DMS 273 treated with DMSO at 0.1 percent for 48 hours (cell line): ENCODE measurements at regions not wholly inside any gene's neighbourhood (a gene's known extent, or its start where the extent isn't known, plus 50 kb on each side); places are given as distances from the start of the nearest gene placed in this dataset.
"Not testable (repeated sequence)": the region's sequence is repeated elsewhere in the genome, so short reads cannot be mapped to it uniquely, and the experiment has no call there.

ENCODE experiments used
- DNase-seq: peaks from one replicate; lab custom pipeline; 2025; lab: John Stamatoyannopoulos, UW

DNA sequence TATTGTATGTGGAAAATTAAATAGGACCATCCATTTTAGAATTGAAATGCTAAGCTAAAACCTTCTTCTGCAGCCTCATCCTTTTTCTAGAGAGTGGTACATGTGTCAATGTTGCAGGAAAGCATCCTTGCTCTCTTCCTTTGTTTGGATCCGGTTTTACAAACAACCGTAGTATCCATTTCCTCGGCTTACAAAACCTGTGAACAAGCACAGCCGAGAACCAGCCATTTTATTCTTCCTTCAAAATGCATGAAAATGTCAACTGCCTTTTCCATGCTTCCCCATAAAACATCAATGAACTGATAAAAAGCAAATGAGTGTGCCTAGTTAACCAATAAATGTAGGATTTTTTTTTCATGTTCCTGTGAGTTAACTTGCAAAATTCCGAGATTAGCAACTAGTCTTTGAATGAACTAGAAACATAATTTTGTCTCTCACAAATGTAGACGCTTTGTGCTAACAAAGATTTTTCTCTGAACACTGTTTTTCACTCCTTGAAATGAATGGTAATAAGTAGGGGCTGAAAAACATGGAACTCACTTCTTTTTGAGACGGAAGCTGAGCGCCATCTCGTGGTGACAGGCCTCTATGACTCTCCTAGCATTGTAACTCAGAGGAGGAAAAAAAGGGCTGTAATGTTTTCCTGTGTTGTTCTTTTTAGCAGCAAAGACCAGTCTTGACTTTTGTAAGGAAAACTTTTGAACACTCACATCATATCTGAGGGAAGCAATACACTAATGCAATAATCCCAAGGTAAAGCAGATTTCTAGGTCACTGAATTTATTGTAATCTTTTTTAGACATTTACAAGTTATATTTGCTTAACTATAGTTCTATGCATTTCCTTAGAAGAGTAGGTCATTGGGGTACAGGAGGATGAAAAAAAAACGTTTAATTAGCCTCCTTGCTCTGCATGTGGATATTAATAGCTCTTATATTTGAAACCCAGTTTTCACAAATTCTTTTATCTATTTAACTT lies 157.4 kb upstream of the FOXG1 start:
- no peak for DNase-seq

GRCh38 chr14:28612414-28612813 lies 154.2 kb upstream of the FOXG1 start:
- no peak for DNase-seq

- DNase-seq: no peak
Measured at GRCh38 chr14:28613532-28613931, 153.1 kb upstream of the FOXG1 start.

DNA sequence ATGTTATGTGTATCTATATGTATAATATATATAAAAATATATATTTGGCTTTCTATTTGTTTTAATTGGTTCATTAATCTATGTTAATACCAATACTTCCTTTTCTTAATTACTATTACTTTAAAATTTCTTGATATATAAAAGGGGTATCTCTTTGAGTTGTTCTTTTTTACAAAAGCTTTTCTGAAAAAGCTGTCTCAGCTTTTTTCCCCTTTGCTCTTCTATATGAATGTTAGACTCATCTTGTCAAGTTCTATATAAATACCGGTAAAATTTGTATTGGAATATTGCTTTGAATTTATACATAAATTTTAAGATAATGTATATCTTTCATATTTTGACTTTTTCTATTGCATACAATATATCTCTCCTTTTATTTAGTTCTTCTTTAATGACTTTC lies 139.8 kb upstream of the FOXG1 start:
- no peak for DNase-seq

DNA sequence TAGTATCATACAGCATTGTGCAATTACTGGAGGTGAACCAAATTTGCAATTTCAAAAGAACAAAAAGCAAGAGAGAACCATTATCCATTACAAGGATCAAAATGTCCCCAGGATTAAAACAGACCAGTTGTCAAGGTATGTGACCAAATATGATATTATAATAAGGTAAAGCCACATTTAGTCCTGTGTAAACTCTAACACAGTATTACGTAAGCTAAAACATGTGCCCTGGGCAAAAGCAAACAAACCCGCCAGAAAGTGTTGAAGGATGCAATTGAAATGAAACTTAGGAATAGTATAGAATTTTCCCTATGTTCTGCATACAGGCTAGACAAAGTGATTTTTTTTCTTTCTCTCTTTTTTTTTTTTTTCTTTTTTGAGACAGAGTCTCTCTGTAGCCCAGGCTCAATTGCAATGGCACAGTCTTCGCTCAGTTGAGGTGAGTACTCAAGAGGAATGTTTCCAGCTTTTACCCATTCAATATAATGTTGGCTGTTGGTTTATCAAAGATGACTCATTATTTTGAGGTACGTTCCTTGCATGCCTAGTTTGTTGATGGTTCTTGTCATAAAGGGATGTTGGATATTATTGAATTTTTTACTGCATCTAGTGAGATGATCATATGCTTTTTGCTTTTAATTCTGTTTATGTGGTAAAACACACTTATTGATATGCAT lies 137.1 kb upstream of the FOXG1 start:
- DNase-seq: no peak

DNA sequence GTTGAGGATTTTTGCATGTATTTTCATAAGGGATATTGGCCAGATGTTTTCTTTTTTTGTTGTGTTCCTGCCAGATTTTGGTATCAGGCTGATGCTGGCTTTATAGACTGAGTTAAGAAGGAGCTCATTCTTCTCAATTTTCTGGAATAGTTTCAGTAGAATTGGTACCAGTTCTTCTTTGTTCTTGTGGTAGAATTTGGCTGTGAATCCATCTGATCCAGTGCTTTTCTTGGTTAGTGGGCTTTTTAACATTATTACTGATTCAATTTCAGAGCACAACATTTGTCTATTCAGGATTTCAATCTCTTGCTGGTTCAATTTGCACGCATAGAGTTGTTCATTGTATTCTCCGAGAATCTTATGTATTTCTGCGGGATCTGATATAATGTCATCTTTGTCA lies 136.5 kb upstream of the FOXG1 start:
- DNase-seq: no peak

GRCh38 chr14:28635387-28635786 lies 131.2 kb upstream of the FOXG1 start:
- DNase-seq: no peak

- not testable (repeated sequence) for DNase-seq
Measured at GRCh38 chr14:28635816-28636215, 130.8 kb upstream of the FOXG1 start.

DNA sequence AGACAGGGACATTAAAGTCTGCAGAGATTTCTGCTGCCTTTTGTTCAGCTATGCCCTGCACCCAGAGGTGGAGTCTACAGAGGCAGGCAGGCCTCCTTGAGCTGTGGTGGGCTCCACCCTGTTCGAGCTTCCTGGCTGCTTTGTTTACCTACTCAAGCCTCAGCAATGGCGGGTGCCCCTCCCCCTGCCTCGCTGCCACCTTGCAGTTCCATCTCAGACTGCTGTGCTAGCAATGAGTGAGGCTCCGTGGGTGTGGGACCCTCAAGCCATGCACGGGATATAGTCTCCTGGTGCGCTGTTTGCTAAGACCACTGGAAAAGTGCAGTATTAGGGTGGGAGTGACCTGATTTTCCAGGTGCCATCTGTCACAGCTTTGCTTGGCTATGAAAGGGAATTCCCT lies 125.4 kb upstream of the FOXG1 start:
- DNase-seq: not testable (repeated sequence)

GRCh38 chr14:28651148-28651547 lies 115.4 kb upstream of the FOXG1 start:
- DNase-seq: no peak

DNA sequence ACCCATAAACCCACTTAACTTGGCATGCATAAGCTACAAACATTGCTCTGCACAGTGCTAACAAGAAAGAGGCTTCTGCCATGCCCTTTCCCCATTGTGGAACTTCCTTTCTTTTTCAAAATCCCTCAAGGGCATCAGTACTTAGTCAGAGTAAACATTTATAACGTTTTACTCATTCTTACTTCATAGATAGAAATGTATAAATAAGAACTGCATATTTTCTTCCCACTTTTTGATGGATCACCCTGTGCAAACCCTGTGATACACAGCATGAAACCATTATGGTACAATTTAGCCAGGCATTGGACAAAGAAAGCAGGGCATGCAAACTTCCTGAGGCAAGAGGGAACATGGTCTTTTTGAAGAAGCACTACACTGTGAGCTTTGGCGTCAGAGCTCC lies 113.8 kb upstream of the FOXG1 start:
- no peak for DNase-seq

DNA sequence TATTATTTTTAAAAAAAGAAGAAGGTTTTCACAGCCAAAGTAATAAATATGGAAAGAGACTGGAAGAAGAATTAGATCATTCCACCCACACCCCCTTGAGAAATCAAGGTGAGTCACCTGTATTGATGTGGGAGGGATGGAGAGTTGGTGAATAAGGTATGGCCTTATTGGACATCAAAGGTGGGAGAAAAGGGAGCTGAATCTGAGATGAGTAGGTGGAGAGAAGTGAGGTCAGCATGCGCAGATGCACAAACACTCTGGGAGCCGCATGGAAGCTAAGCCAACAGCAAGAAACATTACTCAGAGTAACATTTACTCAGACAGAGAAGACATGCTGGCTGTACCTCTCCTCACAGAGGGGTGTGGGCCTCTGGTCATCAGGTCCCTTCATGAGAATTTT lies 113.1 kb upstream of the FOXG1 start:
- no peak for DNase-seq

DNA sequence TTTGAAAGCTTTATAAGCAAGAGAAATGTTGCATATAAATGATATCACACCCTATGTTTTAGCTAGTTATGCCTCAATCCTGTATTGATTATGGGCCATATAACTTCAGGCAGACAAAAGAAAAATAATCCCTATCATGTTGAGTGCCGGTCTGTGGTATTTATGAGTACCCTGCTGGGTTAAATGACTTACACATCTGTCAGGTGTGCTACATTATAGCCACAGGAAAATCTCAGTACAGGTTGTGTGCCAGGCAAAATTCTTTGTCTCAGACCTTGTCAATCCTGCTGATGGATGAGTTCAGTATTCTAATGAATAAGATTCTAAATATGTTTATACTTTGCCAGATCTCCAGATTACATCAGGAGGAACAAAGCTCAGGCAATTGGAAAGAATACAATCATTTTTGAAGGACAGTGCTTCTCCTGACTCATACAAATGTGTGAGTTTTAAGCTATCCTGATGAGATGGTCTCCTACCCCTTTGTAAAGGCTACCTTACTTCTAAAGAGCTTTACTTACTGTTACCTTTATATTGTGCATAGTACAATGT lies 109.8 kb upstream of the FOXG1 start:
- DNase-seq: no peak

- DNase-seq: no peak
Measured at GRCh38 chr14:28661171-28661772, 105.3 kb upstream of the FOXG1 start.

GRCh38 chr14:28666961-28667360 lies 99.6 kb upstream of the FOXG1 start:
- DNase-seq: no peak

DNA sequence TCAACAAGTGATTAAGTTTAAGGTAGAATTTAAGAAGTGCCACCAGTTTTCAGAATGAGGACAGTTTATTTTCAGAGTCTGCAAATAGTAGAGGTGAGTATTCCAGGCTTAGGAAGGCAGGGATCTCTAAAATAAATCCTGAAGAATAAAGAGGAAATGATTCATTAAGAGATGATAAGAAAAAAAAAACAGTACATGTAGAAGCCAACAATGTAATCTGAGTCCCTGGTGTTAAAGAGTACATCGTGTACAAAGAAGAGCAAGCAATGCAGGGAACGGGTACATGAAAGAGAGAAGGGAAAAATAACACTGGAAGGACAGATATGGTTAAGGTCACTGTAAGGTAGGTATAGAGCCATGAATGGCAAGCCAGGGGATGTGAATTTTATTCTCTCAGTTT lies 95.2 kb upstream of the FOXG1 start:
- no peak for DNase-seq

DNA sequence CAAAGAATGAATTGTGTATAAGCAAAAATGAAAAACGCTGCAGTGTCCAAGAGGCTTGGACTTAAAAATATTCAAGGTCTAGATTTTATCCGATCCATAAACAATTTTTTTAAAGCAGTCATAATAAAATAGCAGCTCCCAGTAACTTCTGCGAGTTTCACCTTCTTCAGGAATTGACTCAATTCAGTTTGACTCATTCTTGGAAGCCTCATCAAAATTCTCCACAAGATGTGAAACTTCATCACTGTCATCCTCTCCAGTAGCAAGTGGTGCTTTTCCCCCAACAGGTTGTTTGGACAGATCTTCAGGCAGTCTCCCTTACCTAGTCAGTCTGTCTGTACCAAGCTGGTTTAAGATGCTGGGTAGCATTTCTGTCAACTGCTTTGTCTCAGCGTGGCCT lies 93.5 kb upstream of the FOXG1 start:
- no peak for DNase-seq

DNA sequence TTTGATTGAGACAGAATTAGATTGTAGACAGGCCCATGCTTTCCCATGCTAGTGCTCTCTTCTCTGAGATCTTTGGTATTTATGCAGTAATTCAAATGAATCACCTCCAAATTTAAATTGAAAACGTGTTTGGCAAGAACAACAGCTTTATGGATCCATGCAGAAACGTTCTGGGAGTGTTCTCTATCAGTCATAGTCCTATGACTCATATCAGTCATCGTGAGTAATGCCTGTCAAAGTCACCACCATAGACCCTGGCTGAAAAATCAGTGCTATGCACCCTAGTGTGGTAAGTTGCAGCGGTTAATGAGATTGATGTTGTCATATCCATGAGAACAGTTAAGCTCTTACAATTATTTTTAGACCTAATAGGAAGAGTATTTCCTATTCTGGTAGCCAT lies 90.1 kb upstream of the FOXG1 start:
- no peak for DNase-seq

GRCh38 chr14:28677381-28677780 lies 89.2 kb upstream of the FOXG1 start:
- no peak for DNase-seq

GRCh38 chr14:28678887-28679286 lies 87.7 kb upstream of the FOXG1 start:
- no peak for DNase-seq

- no peak for DNase-seq
Measured at GRCh38 chr14:28681681-28682080, 84.9 kb upstream of the FOXG1 start.

DNA sequence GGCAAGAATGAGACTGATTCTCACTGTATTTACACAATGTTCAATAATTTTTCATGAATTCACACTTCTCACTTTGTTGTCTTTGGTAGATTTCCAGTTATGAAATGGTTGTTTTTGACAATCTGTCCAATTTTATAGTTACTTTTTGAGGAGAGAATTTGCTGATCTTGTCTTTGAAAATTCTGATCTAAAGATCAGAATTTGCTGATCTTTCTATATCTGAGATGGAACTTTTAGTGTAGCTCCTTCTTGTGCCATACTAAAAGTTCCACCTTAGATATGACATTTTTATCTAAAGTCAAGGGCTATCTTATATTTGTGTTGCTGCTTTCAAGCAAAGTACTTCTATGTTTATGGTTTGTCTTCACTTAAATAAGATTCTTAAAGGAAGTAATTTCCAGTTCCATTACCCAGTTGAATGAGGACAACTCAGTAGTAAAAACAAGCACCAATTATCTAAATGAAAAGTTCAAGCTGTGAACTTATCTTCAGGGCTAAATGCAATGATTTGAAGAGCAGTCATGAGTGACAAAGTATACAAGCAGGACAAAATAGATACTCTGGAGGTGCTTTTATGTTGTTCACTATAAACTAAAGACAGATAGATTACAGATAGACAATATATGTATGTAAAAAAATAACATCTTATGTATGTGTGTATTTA lies 76.4 kb upstream of the FOXG1 start:
- DNase-seq: no peak
